ENCODE measurements at regions not wholly inside any gene's neighbourhood (a gene's known extent, or its start where the extent isn't known, plus 50 kb on each side); places are given as distances from the start of the nearest gene placed in this dataset.

DNA sequence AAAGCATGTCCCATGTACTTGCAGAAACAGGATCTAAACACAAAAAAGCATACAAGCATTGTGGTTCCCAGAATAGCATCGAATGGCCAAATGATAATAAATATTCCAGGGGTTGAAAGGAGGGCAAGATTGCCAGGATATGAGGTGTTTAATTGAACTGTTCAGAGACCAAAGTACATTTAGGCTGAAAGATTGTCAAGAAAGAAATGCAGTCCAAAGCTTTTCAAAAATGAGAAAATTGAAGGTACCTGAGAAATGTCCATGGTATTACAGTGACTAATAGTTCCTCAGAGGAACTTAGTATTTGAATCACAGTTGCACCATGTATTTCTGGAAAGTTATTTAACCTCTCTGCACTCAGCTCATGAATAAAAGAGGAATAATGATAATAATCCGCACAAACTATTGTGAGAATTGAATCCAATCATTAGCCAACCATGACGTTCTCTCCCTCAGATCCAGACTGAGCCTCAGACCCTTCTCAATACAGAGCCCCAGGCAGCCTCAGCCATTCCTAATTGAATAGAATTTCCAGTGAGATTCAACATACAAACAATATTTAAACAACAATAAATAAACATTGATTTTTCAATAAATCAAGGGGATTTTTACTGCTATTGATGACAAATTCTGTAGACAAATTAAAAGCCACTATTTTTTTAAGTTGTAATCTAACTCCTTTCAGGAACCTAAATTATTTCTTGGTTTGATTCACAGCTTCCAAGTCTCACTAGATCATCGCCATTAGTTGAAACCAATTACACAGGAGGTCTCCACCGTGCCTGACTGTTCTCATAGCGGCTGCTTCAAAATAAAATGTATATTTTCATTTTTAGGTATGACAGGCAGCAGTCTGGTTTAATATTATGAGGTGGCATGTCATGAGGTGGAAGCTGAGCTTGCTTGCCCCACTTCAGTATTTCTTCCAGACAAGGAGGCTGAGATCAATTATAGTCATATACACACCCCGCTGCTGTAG, 144.3 kb upstream of the TENT5A start:
- TF ChIP-seq, protein P1, sequence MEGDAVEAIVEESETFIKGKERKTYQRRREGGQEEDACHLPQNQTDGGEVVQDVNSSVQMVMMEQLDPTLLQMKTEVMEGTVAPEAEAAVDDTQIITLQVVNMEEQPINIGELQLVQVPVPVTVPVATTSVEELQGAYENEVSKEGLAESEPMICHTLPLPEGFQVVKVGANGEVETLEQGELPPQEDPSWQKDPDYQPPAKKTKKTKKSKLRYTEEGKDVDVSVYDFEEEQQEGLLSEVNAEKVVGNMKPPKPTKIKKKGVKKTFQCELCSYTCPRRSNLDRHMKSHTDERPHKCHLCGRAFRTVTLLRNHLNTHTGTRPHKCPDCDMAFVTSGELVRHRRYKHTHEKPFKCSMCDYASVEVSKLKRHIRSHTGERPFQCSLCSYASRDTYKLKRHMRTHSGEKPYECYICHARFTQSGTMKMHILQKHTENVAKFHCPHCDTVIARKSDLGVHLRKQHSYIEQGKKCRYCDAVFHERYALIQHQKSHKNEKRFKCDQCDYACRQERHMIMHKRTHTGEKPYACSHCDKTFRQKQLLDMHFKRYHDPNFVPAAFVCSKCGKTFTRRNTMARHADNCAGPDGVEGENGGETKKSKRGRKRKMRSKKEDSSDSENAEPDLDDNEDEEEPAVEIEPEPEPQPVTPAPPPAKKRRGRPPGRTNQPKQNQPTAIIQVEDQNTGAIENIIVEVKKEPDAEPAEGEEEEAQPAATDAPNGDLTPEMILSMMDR (IDR thresholded peaks at IDR 0.05) = no peak
- no peak for TF ChIP-seq POLR2A (IDR thresholded peaks at IDR 0.05)
